ENCODE measurements at regions not wholly inside any gene's neighbourhood (a gene's known extent, or its start where the extent isn't known, plus 50 kb on each side); places are given as distances from the start of the nearest gene placed in this dataset.

DNA sequence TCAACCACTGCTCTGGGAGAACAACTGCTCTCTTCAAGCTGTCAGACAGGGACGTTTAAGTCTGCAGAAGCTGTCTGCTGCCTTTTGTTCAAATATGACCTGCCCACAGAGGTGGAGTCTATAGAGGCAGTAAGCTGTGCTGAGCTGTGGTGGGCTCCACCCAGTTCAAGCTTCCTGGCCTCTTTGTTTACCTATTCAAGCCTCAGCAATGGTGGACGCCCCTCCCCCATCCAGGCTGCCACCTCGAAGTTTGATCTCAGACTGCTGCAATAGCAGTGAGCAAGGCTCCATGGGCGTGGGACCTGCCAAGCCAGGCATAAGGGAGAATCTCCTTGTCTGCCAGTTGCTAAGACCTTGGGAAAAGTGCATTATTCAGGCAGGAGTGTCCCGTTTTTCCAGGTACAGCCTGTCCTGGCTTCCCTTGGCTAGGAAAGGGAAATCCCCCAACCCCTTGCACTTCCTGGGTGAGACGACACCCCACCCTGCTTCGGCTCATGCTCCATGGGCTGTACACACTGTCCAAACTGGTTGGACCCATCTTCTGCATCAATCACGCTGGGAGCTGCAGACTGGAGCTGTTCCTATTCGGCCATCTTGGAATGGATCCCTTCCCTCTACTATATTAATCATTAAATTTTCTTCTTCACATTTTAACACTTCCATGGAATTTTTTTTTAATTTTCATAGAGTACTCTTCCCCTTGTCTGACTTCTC, 167.0 kb upstream of the UBE2E2 start:
- no peak for TF ChIP-seq GATA1 (IDR thresholded peaks at IDR 0.05; ENCODE audit: low read depth, low read length)
- no peak for TF ChIP-seq POLR2A (IDR thresholded peaks at IDR 0.05; ENCODE audit: low read length)
- no peak for DNase-seq

DNA sequence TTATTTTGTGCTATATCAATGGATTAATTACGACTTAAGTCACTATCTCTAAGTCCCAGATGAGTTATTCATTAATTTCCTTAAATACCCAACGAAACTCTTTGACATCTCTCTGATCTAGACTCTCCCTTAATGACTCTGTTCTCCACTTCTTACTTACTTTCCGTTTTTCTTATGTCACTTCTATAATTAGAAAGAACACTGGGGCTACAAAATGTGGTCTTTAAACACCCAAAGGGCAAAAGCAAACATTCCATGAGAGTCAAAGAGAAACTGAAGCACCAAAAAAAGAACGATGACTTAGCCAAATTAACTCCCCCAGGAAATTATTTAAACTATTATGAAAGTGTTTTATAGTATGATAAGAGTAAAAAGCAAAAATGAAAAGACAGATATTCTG, 166.4 kb upstream of the UBE2E2 start:
- no peak for DNase-seq
- TF ChIP-seq GATA1 (IDR thresholded peaks at IDR 0.05; ENCODE audit: low read depth, low read length) = no peak
- TF ChIP-seq POLR2A (IDR thresholded peaks at IDR 0.05; ENCODE audit: low read length) = no peak

DNA sequence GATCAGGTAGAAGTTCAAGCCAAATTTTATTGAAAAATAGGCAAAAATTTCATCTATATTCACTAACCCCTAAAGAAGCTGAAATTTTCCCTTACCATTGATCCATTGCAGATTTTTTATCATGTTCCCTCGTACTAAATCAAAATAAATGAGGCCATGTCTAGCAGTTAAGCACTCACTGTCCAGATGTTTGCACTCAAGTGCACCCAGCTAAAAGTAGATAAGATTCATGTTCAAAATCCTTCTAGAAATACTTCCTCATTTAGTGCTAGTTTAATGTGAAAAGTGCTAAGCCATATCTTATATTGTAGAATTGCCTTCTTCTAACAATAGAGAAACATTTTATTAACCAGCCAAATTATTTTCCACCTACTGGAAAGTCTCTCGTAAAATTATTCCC, 164.7 kb upstream of the UBE2E2 start:
- no peak for TF ChIP-seq POLR2A (IDR thresholded peaks at IDR 0.05; ENCODE audit: low read length)
- no peak for TF ChIP-seq GATA1 (IDR thresholded peaks at IDR 0.05; ENCODE audit: low read depth, low read length)
- no peak for DNase-seq

DNA sequence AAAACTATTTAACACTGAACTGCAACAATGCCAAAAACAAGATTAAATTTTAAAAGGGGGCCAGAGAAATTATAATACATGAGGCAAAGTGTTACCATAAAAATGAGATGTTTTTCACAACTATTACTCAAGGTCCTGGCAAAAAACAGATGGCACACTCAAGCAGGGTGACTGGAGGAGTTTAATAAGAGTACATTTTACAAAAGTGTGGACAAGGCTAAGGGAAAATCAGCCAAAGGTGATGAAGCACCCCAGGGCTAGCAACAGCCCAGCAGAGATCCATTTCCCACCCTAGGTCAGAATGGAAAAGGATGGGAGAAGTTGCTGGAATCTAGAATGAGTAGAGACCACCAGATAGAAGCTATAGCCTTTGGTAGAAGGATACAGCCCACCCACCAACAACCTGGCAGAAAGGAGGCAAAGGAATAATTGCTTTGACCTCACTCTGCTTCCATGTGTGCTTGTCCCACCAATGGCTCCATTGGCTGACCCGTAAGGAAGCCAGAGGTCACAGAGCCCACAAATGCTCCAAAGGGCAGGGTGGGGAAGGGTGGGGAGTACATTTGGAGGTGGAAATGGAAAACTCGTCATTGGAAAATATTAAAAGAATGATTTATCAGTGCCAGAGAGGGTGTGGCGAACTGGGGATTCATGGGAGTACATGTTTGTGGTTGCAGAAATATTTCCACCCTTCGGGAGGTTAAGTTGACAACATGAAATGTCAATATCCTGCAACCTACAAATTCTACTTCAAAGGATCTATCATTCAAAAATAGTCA, 161.0 kb upstream of the UBE2E2 start:
- no peak for DNase-seq
- no peak for TF ChIP-seq GATA1 (IDR thresholded peaks at IDR 0.05; ENCODE audit: low read depth, low read length)

DNA sequence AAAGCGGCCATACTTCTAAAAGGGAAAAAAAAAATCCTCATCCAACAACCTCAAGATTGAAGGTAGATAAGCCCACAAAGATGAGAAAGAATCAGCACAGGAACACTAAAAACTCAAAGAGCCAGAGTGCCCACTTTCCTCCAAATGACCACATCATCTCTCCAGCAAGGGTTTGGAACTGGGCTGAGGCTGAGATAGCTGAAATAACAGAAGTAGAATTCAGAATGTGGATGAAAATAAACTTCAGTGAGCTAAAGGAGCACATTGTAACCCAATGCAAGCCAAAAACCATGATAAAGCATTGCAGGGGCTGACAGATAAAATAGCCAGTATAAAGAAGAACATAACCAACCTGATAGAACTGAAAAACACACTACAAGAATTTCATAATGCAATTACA, 158.7 kb upstream of the UBE2E2 start:
- TF ChIP-seq GATA1 (IDR thresholded peaks at IDR 0.05; ENCODE audit: low read depth, low read length) = no peak
- TF ChIP-seq POLR2A (IDR thresholded peaks at IDR 0.05; ENCODE audit: low read length) = no peak
- no peak for DNase-seq

DNA sequence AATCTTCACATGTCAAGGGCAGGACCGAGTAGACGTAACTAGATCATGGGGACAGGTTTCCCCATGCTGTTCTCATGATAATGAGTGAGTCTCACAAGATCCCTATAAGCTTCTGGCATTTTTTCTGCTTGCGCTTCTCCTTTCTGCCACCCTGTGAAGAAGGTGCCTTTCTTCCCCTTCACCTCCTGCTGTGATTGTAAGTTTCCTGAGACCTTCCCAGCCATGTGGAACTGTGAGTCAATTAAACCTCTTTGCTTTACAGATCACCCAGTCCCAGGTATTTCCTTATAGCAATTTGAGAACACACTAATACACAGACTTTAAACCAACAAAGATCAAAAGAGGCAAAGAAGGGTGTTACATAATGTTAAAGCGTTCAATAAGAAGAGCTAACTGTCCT, 156.6 kb upstream of the UBE2E2 start:
- TF ChIP-seq POLR2A (IDR thresholded peaks at IDR 0.05; ENCODE audit: low read length) (no peak), GATA1 (IDR thresholded peaks at IDR 0.05; ENCODE audit: low read depth, low read length) (no peak)

DNA sequence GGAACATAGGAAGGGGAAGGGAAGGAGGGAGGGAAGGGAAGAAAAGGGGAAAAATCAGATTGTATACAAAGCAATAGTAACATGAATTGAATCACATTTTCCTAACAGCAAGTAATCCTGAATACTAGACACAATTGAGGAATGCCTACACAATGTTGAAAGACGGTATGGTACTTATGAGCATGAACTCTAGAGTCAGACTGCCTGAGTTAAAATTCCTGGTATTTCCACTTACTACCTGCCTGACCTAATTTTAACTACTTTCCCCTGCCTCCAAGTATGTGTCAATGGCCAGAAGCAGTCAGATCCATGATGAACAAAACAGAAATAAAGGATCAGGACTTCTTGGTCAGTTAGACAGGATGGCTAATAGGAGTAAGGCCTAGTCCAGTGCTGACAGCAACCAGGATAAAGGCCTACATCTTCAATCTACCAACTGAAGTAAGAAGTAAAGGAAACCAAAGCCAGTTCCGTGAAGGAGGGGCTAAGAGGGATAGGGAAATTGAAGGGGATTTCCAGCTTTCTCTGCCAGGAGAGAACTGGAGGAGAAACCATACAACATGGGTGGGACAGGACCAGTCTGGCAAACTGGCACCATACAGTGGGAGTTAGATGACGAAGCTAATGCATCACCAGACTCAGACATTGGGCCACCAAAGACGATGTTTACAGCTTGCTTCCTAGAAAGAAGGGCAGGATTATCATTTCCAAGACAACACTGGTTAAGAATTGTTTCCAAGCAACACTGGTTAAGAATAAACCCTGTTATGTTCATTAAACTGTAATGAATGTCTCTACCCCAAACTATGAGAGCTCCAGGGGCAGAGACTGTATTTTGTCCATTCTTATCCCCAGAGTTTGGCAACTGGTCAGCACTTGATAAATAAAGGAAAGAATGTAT, 151.6 kb upstream of the UBE2E2 start:
- no peak for DNase-seq
- no peak for TF ChIP-seq POLR2A (IDR thresholded peaks at IDR 0.05; ENCODE audit: low read length)
- TF ChIP-seq GATA1 (IDR thresholded peaks at IDR 0.05; ENCODE audit: low read depth, low read length) = no peak

More for the DNA sequence above, 156.6 kb upstream of the UBE2E2 start:
- no peak for DNase-seq

DNA sequence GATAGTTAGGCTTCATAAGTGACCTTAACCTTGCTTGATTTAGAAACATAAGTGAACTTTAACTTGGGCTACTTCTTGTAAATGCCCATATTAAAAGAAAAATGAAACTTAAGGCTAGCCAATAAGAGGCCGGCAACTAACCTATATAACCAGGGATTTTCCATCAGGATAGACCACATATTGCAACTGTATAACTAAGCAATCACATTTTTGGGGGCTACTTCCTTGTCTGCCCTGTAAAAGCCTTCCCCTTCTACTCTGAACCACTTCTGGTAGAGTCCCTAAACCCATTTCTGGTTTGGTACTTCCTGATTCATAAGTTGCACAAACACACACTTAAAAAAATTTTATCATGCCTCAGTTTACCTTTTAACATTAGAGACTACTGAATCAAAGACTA, 150.9 kb upstream of the UBE2E2 start:
- TF ChIP-seq GATA1 (IDR thresholded peaks at IDR 0.05; ENCODE audit: low read depth, low read length) (no peak), POLR2A (IDR thresholded peaks at IDR 0.05; ENCODE audit: low read length) (no peak)
- no peak for DNase-seq

DNA sequence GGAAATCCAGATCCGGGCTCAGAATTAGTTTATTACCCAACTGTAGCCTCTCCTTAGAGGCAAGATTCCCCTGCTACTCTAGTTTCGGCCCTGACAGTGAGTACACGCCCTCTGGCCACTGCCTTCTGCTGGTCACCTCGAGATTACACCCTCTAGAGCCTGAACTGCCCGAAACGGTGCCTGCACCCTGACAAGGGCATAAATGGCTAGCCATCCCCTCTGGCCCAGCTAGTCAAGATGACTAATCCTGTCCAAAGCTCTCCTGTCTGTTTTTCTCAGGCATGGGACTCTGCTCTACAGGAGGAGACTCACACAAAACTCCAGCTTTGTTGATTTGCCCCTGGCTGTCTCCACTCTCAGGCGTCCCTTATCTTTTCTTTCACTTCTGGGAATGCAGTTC, 150.5 kb upstream of the UBE2E2 start:
- TF ChIP-seq POLR2A (IDR thresholded peaks at IDR 0.05; ENCODE audit: low read length) = no peak
- TF ChIP-seq GATA1 (IDR thresholded peaks at IDR 0.05; ENCODE audit: low read depth, low read length) = no peak
- no peak for DNase-seq

DNA sequence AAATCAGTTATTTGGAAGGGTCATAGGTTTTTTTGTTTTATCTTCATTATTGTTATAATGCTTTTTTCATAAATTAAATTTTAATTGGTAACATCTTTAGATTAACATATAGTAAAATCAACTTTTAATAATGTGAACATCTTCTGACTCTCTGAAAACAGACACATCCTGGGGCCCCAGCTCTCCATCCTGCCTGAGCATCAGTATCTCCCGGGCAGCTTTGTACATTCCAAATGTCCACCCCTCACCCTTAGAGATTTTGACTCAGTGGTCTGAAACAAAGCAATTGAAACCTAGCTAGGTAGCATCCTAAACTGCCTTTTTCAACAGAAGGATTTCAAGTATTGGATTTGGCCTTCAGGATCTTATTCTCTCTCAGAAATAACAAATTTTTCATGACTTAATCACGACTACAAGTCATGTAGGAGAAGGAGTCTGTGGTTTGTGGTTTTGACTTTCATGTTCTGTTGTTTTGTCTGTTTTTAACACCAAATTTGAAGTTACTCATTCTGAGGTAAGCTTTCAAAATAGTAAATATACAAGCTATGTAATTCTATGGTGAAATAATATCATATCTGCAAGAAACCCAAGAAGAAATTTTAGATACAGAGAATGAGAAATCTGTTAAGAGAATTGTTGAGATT, 147.3 kb upstream of the UBE2E2 start:
- DNase-seq = no peak
- TF ChIP-seq POLR2A (IDR thresholded peaks at IDR 0.05; ENCODE audit: low read length) = no peak
- no peak for TF ChIP-seq GATA1 (IDR thresholded peaks at IDR 0.05; ENCODE audit: low read depth, low read length)

DNA sequence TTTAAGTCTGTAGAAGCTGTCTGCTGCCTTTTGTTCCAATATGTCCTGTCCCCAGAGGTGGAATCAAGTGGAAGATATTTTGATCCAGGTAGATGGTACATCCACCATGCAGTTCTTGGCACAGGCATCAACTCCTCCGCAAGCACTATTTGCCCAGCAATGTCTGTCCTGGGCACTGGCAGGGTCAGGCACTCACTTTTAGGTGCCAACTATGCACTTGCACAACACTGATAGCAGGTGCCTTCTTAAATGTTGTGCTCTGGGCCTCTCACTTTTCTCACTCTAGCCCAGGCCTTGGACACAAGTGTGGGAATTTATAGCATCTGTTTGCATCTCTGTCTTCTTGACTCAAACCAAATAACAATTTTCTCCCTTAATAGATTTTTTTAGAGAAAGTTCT, 140.5 kb upstream of the UBE2E2 start:
- TF ChIP-seq GATA1 (IDR thresholded peaks at IDR 0.05; ENCODE audit: low read depth, low read length) = no peak
- no peak for TF ChIP-seq POLR2A (IDR thresholded peaks at IDR 0.05; ENCODE audit: low read length)

DNA sequence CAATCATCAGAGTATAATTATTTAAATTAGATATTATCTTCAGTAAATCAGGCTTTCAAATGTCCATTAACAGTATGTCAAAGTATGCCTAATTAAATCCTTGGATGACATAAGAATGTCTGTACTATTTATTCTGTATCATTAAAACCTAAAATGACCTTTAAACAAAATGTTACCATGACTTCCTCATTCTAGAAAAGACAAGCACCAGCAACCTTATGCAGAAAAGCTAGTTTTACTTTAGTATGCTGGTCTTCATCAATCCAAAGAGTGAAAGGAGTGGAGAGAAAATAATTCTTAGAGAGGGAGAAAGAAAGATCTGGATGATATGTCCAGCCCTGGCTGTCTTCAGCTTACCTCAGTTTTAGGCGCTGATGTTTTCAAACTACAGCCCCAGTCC, 140.1 kb upstream of the UBE2E2 start:
- DNase-seq = no peak
- TF ChIP-seq GATA1 (IDR thresholded peaks at IDR 0.05; ENCODE audit: low read depth, low read length) = no peak
- no peak for TF ChIP-seq POLR2A (IDR thresholded peaks at IDR 0.05; ENCODE audit: low read length)

More for the DNA sequence above, 140.5 kb upstream of the UBE2E2 start:
- DNase-seq = no peak

DNA sequence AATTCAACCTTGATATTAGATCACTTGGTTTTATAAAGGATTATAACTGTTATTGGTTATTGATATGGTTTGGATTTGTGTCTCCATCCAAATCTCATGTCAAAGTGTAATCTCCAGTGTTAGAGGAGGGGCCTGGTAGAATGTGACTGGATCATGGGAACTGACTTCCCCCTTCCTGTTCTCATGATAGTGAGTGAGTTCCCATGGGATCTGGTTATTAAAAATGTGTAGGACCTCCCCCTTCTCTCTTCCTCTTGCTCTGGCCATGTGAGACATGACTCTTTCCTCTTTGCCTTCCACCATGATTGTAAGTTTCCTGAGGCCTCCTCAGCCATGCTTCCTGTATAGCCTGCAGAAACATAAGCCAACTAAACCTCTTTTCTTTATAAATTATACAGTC, 136.0 kb upstream of the UBE2E2 start:
- DNase-seq = no peak
- no peak for TF ChIP-seq GATA1 (IDR thresholded peaks at IDR 0.05; ENCODE audit: low read depth, low read length)
- TF ChIP-seq POLR2A (IDR thresholded peaks at IDR 0.05; ENCODE audit: low read length) = no peak

All from erythroblast (primary cell).